A549 (cell line): ENCODE measurements at regions not wholly inside any gene's neighbourhood (a gene's known extent, or its start where the extent isn't known, plus 50 kb on each side); places are given as distances from the start of the nearest gene placed in this dataset.

ENCODE experiments used
- ATAC-seq, 2 experiments: fragments of 200-7000 bp in 1 of 2; fragments of >200 bp in 1 of 2; cut with Nextera tagmentation in 1 of 2; cut with Tn5 transposase in 1 of 2; 3 replicates each; pipeline versions ENCODE4 v1.8.0 to v1.9.1; 2018 to 2020; ENCODE audit warnings: mild to moderate bottlenecking in 1 of 2, moderate library complexity in 1 of 2
- CTCF ChIA-PET: fragments of 300-600 bp; sonication (Branson Sonifier 250); formaldehyde crosslinking; extraction: SDS; loops from one replicate; lab custom pipeline; 2021; ENCODE audit warnings: antibody characterized with exemption, inconsistent platforms; lab: Yijun Ruan, JAX
- POLR2A ChIA-PET: fragments of 350-600 bp; formaldehyde crosslinking; extraction: SDS; loops from one replicate; lab custom pipeline; 2021; ENCODE audit warnings: antibody characterized with exemption, inconsistent platforms; lab: Yijun Ruan, JAX
- DNase-seq, 2 experiments: peaks; one replicate each; pipeline versions ENCODE4 v3.0.0 to v3.0.0-alpha.2; 2011 to 2016; ENCODE audit warnings: low read depth in 1 of 2, low spot score in 1 of 2
- FAIRE-seq: peaks from 2 replicates; lab custom pipeline; 2011; peaks lifted over from hg19 to GRCh38; lab: Jason Lieb, UNC
- H3K27ac ChIP-seq, 2 experiments: fragments of >200 bp; sonication (Bioruptor Twin); formaldehyde crosslinking; 3 replicates each; pipeline ENCODE4 v1.5.1; 2016 to 2017
- H3K4me1 ChIP-seq: fragments of >200 bp; sonication (Bioruptor Twin); formaldehyde crosslinking; 3 replicates; pipeline ENCODE4 v1.6.1; 2016
- H3K4me2 ChIP-seq: fragments of >200 bp; sonication (Bioruptor Twin); formaldehyde crosslinking; 3 replicates; pipeline ENCODE4 v1.6.1; 2016
- H3K4me3 ChIP-seq: fragments of >200 bp; sonication (Bioruptor Twin); formaldehyde crosslinking; 3 replicates; pipeline ENCODE4 v1.5.1; 2016
- H3K9me3 ChIP-seq: fragments of >200 bp; sonication (Bioruptor Twin); formaldehyde crosslinking; 3 replicates; pipeline ENCODE4 v1.6.1; 2016
- BCL3 ChIP-seq: fragments of >200 bp; sonication (Bioruptor Twin); formaldehyde crosslinking; IDR thresholded peaks from 3 replicates; pipeline ENCODE4 v1.6.1; 2016
- BHLHE40 ChIP-seq: IDR thresholded peaks from 2 replicates; pipeline ENCODE4 v1.6.1; 2012; ENCODE audit warnings: low read depth, low read length, inconsistent platforms
- CBX2 ChIP-seq: fragments of 200-600 bp; sonication (generic); IDR thresholded peaks from 2 replicates; pipeline ENCODE4 v1.6.1; 2016; ENCODE audit warnings: low read depth, mild to moderate bottlenecking, borderline replicate concordance
- CBX8 ChIP-seq: fragments of 200-600 bp; sonication (generic); IDR thresholded peaks from 2 replicates; pipeline ENCODE4 v1.6.1; 2016
- CHD2 ChIP-seq: fragments of 150-350 bp; IDR thresholded peaks from 2 replicates; pipeline ENCODE4 v1.6.1; 2014; ENCODE audit warnings: low read length; ENCODE audit not compliant: partially characterized antibody
- E2F6 ChIP-seq: IDR thresholded peaks from 2 replicates; pipeline ENCODE4 v1.6.1; 2012; ENCODE audit warnings: low read depth, borderline replicate concordance
- EHF ChIP-seq: fragments of 250-450 bp; sonication (Bioruptor Pico); IDR thresholded peaks from 2 replicates; pipeline ENCODE4 v1.5.0; 2020; ENCODE audit warnings: mild to moderate bottlenecking
- EHMT2 ChIP-seq: fragments of 200-600 bp; sonication (generic); IDR thresholded peaks from 2 replicates; pipeline ENCODE4 v1.6.1; 2016; ENCODE audit warnings: antibody characterized with exemption, low read depth, mild to moderate bottlenecking, moderate library complexity
- ELK1 ChIP-seq: fragments of 150-350 bp; IDR thresholded peaks from 2 replicates; pipeline ENCODE4 v1.6.1; 2014; ENCODE audit warnings: low read depth, mild to moderate bottlenecking, low read length
- EP300 ChIP-seq, 2 experiments: fragments of >200 bp; sonication (Bioruptor Twin); formaldehyde crosslinking; IDR thresholded peaks; 2 replicates in 1 of 2; 3 replicates in 1 of 2; pipeline ENCODE4 v1.6.1; 2016 to 2017
- FOSB ChIP-seq: fragments of 250-450 bp; sonication (Bioruptor Pico); IDR thresholded peaks from 2 replicates; pipeline ENCODE4 v1.5.0; 2020; ENCODE audit warnings: mild to moderate bottlenecking, moderate library complexity
- FOSL2 ChIP-seq, 2 experiments: fragments of 450-650 bp in 1 of 2; fragments of >200 bp in 1 of 2; sonication (Bioruptor Twin) in 1 of 2; formaldehyde crosslinking; IDR thresholded peaks; 2 replicates each; pipeline versions ENCODE4 v1.5.0 to v1.6.1; 2016 to 2020; ENCODE audit warnings: mild to moderate bottlenecking in 1 of 2, moderate library complexity in 1 of 2
- HDAC2 ChIP-seq: fragments of 200-600 bp; sonication (generic); IDR thresholded peaks from 2 replicates; pipeline ENCODE4 v1.6.1; 2016
- HES2 ChIP-seq: fragments of >200 bp; sonication (Bioruptor Twin); formaldehyde crosslinking; IDR thresholded peaks from 2 replicates; pipeline ENCODE4 v1.6.1; 2016
- HMGXB4 ChIP-seq: fragments of 250-450 bp; sonication (Bioruptor Pico); IDR thresholded peaks from 2 replicates; pipeline ENCODE4 v1.5.0; 2021; ENCODE audit warnings: mild to moderate bottlenecking, moderate library complexity, borderline replicate concordance
- HOXA7 ChIP-seq: fragments of 250-450 bp; sonication (Bioruptor Pico); IDR thresholded peaks from 2 replicates; pipeline ENCODE4 v1.5.0; 2020; ENCODE audit warnings: mild to moderate bottlenecking, moderate library complexity
- HOXB13 ChIP-seq: fragments of 250-450 bp; sonication (Bioruptor Pico); IDR thresholded peaks from 2 replicates; pipeline ENCODE4 v1.5.0; 2020; ENCODE audit warnings: low read depth, mild to moderate bottlenecking, moderate library complexity
- JUN ChIP-seq, 2 experiments: fragments of >200 bp; sonication (Bioruptor Twin); formaldehyde crosslinking; IDR thresholded peaks; 2 replicates in 1 of 2; 3 replicates in 1 of 2; pipeline ENCODE4 v1.6.1; 2016 to 2017
- JUNB ChIP-seq: fragments of >200 bp; sonication (Bioruptor Twin); formaldehyde crosslinking; IDR thresholded peaks from 2 replicates; pipeline ENCODE4 v1.6.1; 2016
- KDM1A ChIP-seq: fragments of 200-600 bp; sonication (generic); IDR thresholded peaks from 2 replicates; pipeline ENCODE4 v1.6.1; 2016; ENCODE audit warnings: low read depth, mild to moderate bottlenecking
- KDM5A ChIP-seq: fragments of 200-600 bp; sonication (generic); IDR thresholded peaks from 2 replicates; pipeline ENCODE4 v1.6.1; 2016; ENCODE audit warnings: antibody characterized with exemption, mild to moderate bottlenecking
- MAZ ChIP-seq: fragments of 150-350 bp; IDR thresholded peaks from 2 replicates; pipeline ENCODE4 v1.6.1; 2014; ENCODE audit warnings: antibody characterized with exemption, low read depth, low read length, borderline replicate concordance
- NR3C1 ChIP-seq: fragments of >200 bp; sonication (Bioruptor Twin); formaldehyde crosslinking; IDR thresholded peaks from 3 replicates; pipeline ENCODE4 v1.6.1; 2017
- POLR2A ChIP-seq: IDR thresholded peaks from 2 replicates; pipeline ENCODE4 v1.6.1; 2012; ENCODE audit warnings: mild to moderate bottlenecking, low read length
- RAD21 ChIP-seq, 2 experiments: fragments of >200 bp in 1 of 2; sonication (Bioruptor Twin) in 1 of 2; formaldehyde crosslinking in 1 of 2; IDR thresholded peaks in 1 of 2; conservative IDR thresholded peaks in 1 of 2; 2 replicates in 1 of 2; 3 replicates in 1 of 2; pipeline ENCODE4 v1.6.1; 2012 to 2018; ENCODE audit warnings: inconsistent platforms in 1 of 2
- REST ChIP-seq: fragments of 200-600 bp; sonication (generic); IDR thresholded peaks from 2 replicates; pipeline ENCODE4 v1.6.1; 2016; ENCODE audit warnings: antibody characterized with exemption, mild to moderate bottlenecking, moderate library complexity
- RNF2 ChIP-seq: fragments of 200-600 bp; sonication (generic); IDR thresholded peaks from 2 replicates; pipeline ENCODE4 v1.6.1; 2016; ENCODE audit warnings: low read depth, mild to moderate bottlenecking, antibody characterized with exemption, moderate library complexity, borderline replicate concordance
- SMC3 ChIP-seq: fragments of >200 bp; sonication (Bioruptor Twin); formaldehyde crosslinking; IDR thresholded peaks from 3 replicates; pipeline ENCODE4 v1.6.1; 2018; ENCODE audit warnings: inconsistent platforms
- TP53 ChIP-seq: fragments of 250-450 bp; sonication (Bioruptor Pico); IDR thresholded peaks from 2 replicates; pipeline ENCODE4 v1.5.0; 2021; ENCODE audit warnings: mild to moderate bottlenecking, moderate library complexity
- ZC3H11A ChIP-seq: fragments of 450-650 bp; IDR thresholded peaks from 2 replicates; pipeline ENCODE4 v1.6.1; 2014; ENCODE audit warnings: antibody characterized with exemption, mild to moderate bottlenecking
- ZNF302 ChIP-seq: fragments of 250-450 bp; sonication (Bioruptor Pico); IDR thresholded peaks from 2 replicates; pipeline ENCODE4 v1.9.0; 2021; ENCODE audit warnings: inconsistent platforms, mild to moderate bottlenecking, moderate library complexity
- ZSCAN20 ChIP-seq: fragments of 250-450 bp; sonication (Bioruptor Pico); IDR thresholded peaks from 2 replicates; pipeline ENCODE4 v1.8.0; 2022; ENCODE audit warnings: mild to moderate bottlenecking, moderate library complexity
- WGBS: methylation state at CpG from one replicate; pipeline ENCODE4 v1.1.6; 2017; ENCODE audit errors: missing lambda C conversion rate; 5-methylcytosine and 5-hydroxymethylcytosine counted together

- 3% methylated on average over 2 of the region's 2 CpGs for WGBS
- Histone ChIP-seq H3K4me2 (no peak overlapping the region), H3K27ac (no peak overlapping the region), H3K4me1 (no peaks in the 10 kb centered on the region), H3K4me3 (no peak overlapping the region), H3K9me3 (no peaks in the 10 kb centered on the region)
- FAIRE-seq (no peak), DNase-seq (no peak), ATAC-seq (no peak)
- ChIA-PET CTCF (interaction anchor here (1.2 to 1.4 kb wide), 2 partner anchors 31 to 1074 kb away, joined by 4 read pairs; no protein-coding TSS in a partner anchor), POLR2A (no interaction called here)
- TF ChIP-seq EP300 (IDR thresholded peaks at IDR 0.05) (no peak), CBX8 (no peak), CBX2 (no peak), JUN (IDR thresholded peaks at IDR 0.05) (no peak), RAD21 (conservative IDR thresholded peaks at IDR 0.05 in 1 of 2, IDR thresholded peaks at IDR 0.05 in 1 of 2) (no peak), SMC3 (no peak), FOSL2 (IDR thresholded peaks at IDR 0.05) (no peak), FOSL2 (CRISPR knock-in tag; IDR thresholded peaks at IDR 0.05) (no peak), RNF2 (no peak), KDM5A (no peak), HOXB13 (CRISPR knock-in tag) (no peak), EHF (CRISPR knock-in tag) (no peak), HES2 (no peak), HDAC2 (no peak), TP53 (CRISPR knock-in tag) (no peak), ZNF302 (CRISPR knock-in tag) (no peak), POLR2A (no peak), JUNB (no peak), EHMT2 (no peak)
Observed at GRCh38 chr2:139790136-139790535, 1009.9 kb upstream of the NXPH2 start.

- no peaks in the 10 kb centered on the region for H3K9me3 ChIP-seq
- TF ChIP-seq KDM1A (no peak), HMGXB4 (CRISPR knock-in tag) (no peak), BHLHE40 (no peak), MAZ (no peak), CBX8 (no peak), CHD2 (no peak), JUNB (no peak), EHF (CRISPR knock-in tag) (no peak), E2F6 (no peak), FOSB (CRISPR knock-in tag) (no peak), CBX2 (no peak), ZSCAN20 (CRISPR knock-in tag) (no peak), HOXA7 (CRISPR knock-in tag) (no peak), REST (no peak), BCL3 (no peak), NR3C1 (no peak), KDM5A (no peak), ZC3H11A (no peak), RAD21 (conservative IDR thresholded peaks at IDR 0.05 in 1 of 2, IDR thresholded peaks at IDR 0.05 in 1 of 2) (no peak), ELK1 (no peak)
- H3K4me3 ChIP-seq = no peak overlapping the region
- H3K4me2 ChIP-seq = no peak overlapping the region
- FAIRE-seq (no peak), DNase-seq (no peak), ATAC-seq (no peak)
- CTCF ChIA-PET = no interaction called here
- no peak overlapping the region for H3K27ac ChIP-seq
- no peaks in the 10 kb centered on the region for H3K4me1 ChIP-seq
- POLR2A ChIA-PET = no interaction called here
Observed at GRCh38 chr2:139778732-139779131, 998.5 kb upstream of the NXPH2 start.
